ENCODE measurements at regions not wholly inside any gene's neighbourhood (a gene's known extent, or its start where the extent isn't known, plus 50 kb on each side); places are given as distances from the start of the nearest gene placed in this dataset.
"Not testable (repeated sequence)": the region's sequence is repeated elsewhere in the genome, so short reads cannot be mapped to it uniquely, and the experiment has no call there.

DNA sequence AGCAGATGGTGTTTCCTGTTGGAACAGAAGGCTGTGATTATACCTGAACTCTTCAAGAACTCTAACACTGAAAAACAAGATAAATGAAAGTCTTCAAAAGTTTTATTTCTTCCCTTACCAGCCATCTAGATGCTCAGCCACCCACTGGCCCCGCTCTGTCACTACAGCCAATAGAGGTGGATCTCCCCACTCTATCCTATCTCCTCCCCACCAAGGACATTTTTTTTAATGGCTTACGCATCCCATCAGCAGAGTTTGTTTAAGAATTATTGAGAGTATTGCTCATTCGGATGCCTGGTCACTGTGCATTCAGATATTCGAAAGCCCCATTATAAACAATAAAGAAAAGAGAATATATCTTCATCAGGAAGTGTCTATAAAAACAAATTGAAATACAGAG lies 159.4 kb downstream of the RASEF start:
- no peak for DNase-seq (ENCODE audit: low spot score in 2 of 2, unreplicated experiment in 2 of 2)
- Mint-ChIP-seq H3K36me3 (no peaks in the 10 kb centered on the region), H3K4me1 (peaks cover 16% of the 10 kb centered on the region), H3K9me3 (no peaks in the 10 kb centered on the region), H3K4me3 (no peak overlapping the region), H3K27me3 (ENCODE audit: low read depth) (peaks cover 4% of the 10 kb centered on the region), H3K27ac (no peak overlapping the region)
- TF ChIP-seq, protein P1, sequence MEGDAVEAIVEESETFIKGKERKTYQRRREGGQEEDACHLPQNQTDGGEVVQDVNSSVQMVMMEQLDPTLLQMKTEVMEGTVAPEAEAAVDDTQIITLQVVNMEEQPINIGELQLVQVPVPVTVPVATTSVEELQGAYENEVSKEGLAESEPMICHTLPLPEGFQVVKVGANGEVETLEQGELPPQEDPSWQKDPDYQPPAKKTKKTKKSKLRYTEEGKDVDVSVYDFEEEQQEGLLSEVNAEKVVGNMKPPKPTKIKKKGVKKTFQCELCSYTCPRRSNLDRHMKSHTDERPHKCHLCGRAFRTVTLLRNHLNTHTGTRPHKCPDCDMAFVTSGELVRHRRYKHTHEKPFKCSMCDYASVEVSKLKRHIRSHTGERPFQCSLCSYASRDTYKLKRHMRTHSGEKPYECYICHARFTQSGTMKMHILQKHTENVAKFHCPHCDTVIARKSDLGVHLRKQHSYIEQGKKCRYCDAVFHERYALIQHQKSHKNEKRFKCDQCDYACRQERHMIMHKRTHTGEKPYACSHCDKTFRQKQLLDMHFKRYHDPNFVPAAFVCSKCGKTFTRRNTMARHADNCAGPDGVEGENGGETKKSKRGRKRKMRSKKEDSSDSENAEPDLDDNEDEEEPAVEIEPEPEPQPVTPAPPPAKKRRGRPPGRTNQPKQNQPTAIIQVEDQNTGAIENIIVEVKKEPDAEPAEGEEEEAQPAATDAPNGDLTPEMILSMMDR (IDR thresholded peaks at IDR 0.05; ENCODE audit: unreplicated experiment): no peak

DNA sequence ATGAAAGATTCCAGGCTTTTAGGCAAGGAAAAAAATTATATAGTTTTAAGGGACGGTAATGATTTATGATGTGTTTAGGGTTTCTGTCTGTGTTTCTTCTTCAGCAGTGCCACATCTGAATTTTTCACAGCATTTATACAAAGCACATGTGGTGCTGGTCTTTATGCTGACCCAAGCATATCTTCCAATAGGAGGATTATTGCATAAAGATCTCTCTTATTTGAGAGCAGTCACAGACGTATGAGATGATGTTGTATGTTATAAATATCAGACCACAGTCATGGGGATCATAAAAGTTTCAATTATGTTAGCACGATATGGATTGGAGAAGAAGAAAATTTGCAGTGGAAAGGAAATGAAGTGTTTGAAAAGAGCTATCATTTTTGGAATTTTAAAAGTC lies 150.9 kb downstream of the RASEF start:
- TF ChIP-seq, protein P1 (IDR thresholded peaks at IDR 0.05; ENCODE audit: unreplicated experiment): no peak
- peaks cover 11% of the 10 kb centered on the region for H3K36me3 Mint-ChIP-seq
- H3K27ac Mint-ChIP-seq: no peak overlapping the region
- peaks cover 22% of the 10 kb centered on the region for H3K4me1 Mint-ChIP-seq
- peaks cover 17% of the 10 kb centered on the region for H3K9me3 Mint-ChIP-seq
- H3K4me3 Mint-ChIP-seq: no peak overlapping the region
- H3K27me3 Mint-ChIP-seq (ENCODE audit: low read depth): no peaks in the 10 kb centered on the region
- DNase-seq (ENCODE audit: low spot score in 2 of 2, unreplicated experiment in 2 of 2): no peak

DNA sequence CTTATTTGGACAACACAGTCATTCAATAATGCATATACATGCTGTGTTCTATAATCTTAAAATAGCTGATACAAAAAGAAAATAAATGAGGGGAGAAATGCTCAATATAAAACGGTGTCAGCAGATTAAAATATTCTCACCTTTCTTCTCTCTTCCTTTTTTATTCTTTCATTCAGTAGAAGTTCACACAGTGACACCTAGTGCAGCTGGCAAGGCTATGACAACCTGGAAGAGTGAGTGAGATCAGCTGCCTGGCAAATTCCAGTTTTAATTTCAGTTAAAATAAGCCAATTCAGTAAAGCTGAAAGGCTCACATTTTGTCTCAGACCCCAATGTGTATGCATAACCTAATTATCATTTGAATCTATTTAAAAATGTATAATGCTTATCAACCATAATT lies 150.3 kb downstream of the RASEF start:
- Mint-ChIP-seq H3K4me3 (no peak overlapping the region), H3K27ac (no peak overlapping the region), H3K27me3 (ENCODE audit: low read depth) (no peaks in the 10 kb centered on the region), H3K9me3 (peaks cover 23% of the 10 kb centered on the region), H3K36me3 (peaks cover 13% of the 10 kb centered on the region), H3K4me1 (peaks cover 22% of the 10 kb centered on the region)
- DNase-seq (ENCODE audit: low spot score in 2 of 2, unreplicated experiment in 2 of 2): no peak
- TF ChIP-seq, protein P1 (IDR thresholded peaks at IDR 0.05; ENCODE audit: unreplicated experiment): no peak

- H3K27ac Mint-ChIP-seq; H3K27me3 Mint-ChIP-seq (ENCODE audit: low read depth): not testable (repeated sequence)
- H3K36me3 Mint-ChIP-seq: peaks cover 13% of the 10 kb centered on the region
Observed at GRCh38 chr9:82916238-82916637, 146.7 kb downstream of the RASEF start.

GRCh38 chr9:82920154-82920553 lies 142.8 kb downstream of the RASEF start:
- no peak overlapping the region for H3K27ac Mint-ChIP-seq
- peaks cover 26% of the 10 kb centered on the region for H3K9me3 Mint-ChIP-seq
- TF ChIP-seq, protein P1 (IDR thresholded peaks at IDR 0.05; ENCODE audit: unreplicated experiment): no peak
- no peak overlapping the region for H3K4me3 Mint-ChIP-seq
- H3K4me1 Mint-ChIP-seq: peaks cover 16% of the 10 kb centered on the region
- H3K36me3 Mint-ChIP-seq: peaks cover 13% of the 10 kb centered on the region
- no peaks in the 10 kb centered on the region for H3K27me3 Mint-ChIP-seq (ENCODE audit: low read depth)
- DNase-seq (ENCODE audit: low spot score in 2 of 2, unreplicated experiment in 2 of 2): no peak

More at GRCh38 chr9:82916238-82916637, 146.7 kb downstream of the RASEF start:
- not testable (repeated sequence) for DNase-seq (ENCODE audit: low spot score in 2 of 2, unreplicated experiment in 2 of 2); H3K4me3 Mint-ChIP-seq
- Mint-ChIP-seq H3K9me3 (peaks cover 26% of the 10 kb centered on the region), H3K4me1 (peaks cover 15% of the 10 kb centered on the region)

GRCh38 chr9:82922686-82923085 lies 140.3 kb downstream of the RASEF start:
- Mint-ChIP-seq H3K27me3 (ENCODE audit: low read depth) (no peaks in the 10 kb centered on the region), H3K4me3 (no peak overlapping the region), H3K9me3 (peaks cover 7% of the 10 kb centered on the region), H3K36me3 (no peaks in the 10 kb centered on the region), H3K27ac (no peak overlapping the region), H3K4me1 (peaks cover 16% of the 10 kb centered on the region)
- no peak for DNase-seq (ENCODE audit: low spot score in 2 of 2, unreplicated experiment in 2 of 2)
- TF ChIP-seq, protein P1 (IDR thresholded peaks at IDR 0.05; ENCODE audit: unreplicated experiment): no peak

Measured in mesothelial cell of epicardium (in vitro differentiated cells).